ENCODE measurements at regions not wholly inside any gene's neighbourhood (a gene's known extent, or its start where the extent isn't known, plus 50 kb on each side); places are given as distances from the start of the nearest gene placed in this dataset.
A peak's percentile ranks its signal among the peaks of the same experiment; 100 is the strongest.
"Not testable (repeated sequence)": the region's sequence is repeated elsewhere in the genome, so short reads cannot be mapped to it uniquely, and the experiment has no call there.

DNA sequence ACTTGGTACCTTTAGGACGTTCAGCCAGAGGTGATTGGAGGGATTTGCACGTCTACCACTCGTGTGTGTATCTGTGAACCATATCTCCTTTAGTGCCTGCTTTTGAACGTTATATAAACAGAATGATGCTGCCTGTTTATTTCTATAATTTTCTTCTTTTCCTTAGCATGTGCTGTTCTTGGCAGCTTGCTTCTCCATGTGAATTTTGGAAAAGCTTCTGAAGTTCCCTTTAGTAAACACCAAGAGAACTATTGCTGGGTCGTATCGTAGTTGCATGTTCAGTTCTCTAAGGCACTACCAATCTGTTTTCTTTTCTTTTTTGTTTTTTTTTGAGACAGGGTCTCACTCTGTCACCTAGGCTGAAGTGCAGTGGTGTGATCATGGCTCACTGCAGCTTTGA is 73.8 kb upstream of the FANCC start:
- not testable (repeated sequence) for DNase-seq

DNA sequence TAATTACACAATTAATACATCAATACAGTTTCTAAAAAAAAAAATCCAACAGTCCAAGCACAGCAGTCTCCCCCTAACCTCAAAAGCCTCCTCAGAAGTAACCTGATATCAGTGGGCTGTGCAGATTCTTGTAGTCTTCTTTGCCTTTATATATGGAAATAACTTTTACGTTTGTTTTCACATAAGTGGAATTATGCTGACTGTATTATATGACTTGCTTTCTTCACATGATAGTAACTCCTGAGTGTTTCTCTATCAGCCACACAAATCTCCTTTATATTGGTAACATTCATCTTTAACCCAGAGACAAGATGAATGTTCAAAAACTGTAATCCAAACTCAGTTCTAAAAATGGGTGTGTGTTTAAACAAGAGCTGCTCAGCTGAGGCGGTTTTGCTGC is 71.9 kb upstream of the FANCC start:
- no peak for DNase-seq

DNA sequence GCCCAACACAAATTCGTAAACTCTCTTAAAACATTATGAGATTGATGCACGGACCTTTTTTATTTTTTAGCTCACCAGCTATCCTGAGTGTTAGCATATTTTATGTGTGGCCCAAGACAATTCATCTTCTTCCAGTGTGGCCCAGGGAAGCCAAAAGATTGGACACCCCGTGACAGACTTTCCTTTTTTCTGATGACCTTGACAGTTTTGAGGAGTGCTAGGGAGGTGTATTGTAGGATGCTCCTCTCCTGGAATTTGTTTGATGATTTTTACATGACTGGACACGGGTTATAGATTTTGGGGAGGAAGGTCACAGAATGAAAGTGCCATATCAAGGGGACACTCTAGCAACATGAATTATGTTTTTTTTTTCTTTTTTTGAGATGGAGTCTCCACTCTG is 69.3 kb upstream of the FANCC start:
- DNase-seq: no peak

DNA sequence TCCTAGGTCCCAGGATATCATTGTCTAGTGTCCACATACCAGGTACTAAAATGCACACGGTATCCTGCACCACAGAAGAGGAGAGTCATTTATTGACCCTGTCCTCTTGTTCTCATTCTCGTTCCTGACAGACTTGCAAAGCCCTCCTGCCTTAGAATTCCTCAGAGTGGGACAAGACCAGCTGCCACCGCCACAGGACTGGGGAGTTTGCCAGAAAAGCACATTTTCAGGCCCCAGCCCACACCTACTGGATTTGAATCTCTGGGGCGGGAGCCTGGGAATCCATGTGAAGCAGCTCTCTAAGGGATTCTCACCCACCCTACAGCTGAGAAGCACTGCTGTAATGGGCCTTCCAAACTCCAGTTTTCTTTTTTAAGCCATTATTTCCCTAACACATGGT is 68.0 kb upstream of the FANCC start:
- no peak for DNase-seq

DNA sequence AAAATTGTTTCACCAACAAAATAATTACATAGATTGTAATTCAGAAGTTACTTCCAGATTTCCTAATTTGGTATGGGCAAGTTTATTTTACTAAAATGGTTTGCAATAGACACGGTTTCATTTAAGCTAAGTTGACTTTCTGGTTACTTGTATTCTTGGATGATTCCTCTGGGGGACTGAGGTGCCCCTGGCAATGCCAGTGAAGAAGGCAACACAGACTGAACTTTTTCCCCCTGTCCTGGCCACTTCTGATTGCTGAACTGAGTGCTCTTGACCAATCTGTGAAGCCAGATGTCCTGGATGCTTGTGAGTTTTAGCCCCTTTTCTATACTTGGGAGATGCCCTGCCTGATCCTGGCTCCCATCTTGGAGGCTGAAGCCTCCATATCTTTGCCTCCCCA is 66.3 kb upstream of the FANCC start:
- no peak for DNase-seq

DNA sequence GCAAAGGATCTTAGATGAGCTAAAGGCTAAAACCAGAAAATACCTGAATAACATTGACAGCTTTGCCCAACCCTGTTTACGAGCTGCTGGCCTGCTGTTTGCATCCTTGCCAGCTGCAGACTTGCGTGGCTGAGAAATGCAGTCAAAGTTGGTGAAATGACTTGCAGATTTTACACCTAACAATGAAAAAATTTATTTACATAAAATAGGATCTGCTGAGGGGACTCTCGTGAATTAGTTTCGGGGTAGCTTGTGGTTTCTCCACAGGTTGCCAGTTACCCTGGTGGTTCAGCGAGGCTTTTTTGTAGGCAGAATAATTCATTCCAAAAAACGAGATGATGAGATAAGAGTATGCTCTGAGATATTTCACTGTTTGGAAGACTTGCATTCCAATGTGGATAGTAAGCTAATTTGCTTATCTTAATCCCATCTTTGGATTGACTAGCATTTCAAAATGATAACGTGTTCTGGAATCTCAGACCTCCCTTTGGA is 65.7 kb upstream of the FANCC start:
- DNase-seq: peak; percentile 47

DNA sequence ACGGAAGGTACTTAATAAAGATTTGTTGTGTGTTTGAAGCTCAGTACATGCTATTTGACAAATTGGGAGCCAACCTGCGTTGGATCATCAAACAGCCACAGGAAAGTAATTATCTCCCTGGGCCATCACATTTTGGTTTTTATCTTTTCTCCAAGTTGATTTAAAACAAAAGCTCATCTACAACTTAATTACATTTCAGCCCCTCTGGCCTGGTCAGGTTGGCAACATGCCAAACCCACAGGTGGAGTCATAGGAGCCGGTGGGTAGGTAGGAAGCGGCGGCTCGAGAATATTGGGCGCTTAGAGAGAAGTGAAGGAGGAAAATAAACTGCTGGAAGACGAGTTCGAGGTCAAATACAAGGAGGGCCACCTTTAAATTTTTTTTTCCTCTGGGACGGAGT is 64.9 kb upstream of the FANCC start:
- DNase-seq: no peak

DNA sequence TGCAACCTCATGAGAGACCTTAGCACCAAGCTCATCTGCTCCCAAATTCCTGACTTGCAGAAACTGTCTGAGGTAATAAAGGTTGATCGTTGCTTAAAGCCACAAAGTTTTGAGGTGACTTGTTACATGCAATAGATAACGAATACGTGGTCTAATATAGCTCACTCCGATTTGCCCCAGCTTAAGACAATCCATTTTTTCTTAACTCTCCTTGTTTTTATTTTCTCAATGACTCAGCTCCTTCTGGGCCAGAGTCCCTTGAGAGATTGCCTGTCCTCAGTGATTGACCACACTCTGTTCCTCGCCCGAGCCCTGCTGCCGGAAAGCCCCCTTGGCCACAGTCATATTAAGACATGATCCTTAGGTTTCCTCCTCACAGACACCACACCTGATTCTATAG is 63.7 kb upstream of the FANCC start:
- DNase-seq: peak; percentile 42

DNA sequence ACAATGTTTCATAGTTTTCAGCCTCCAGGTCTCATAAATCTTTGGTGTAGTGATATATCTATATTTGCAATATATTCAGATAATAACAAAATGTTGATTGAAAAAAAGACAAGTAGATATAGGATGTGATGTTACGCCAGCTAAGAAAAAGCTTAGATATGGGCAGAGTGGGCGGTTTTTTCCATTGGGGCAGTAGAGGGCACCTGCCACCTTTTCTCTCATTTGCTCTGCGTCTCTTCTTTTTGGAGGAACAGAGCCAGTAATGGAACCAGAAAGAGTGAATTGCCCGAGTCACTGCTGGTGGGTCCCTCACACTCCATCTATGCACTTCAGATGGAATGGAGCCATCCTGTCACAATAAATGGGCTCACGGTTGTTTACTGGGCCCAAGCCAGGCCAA is 62.1 kb upstream of the FANCC start:
- no peak for DNase-seq

DNA sequence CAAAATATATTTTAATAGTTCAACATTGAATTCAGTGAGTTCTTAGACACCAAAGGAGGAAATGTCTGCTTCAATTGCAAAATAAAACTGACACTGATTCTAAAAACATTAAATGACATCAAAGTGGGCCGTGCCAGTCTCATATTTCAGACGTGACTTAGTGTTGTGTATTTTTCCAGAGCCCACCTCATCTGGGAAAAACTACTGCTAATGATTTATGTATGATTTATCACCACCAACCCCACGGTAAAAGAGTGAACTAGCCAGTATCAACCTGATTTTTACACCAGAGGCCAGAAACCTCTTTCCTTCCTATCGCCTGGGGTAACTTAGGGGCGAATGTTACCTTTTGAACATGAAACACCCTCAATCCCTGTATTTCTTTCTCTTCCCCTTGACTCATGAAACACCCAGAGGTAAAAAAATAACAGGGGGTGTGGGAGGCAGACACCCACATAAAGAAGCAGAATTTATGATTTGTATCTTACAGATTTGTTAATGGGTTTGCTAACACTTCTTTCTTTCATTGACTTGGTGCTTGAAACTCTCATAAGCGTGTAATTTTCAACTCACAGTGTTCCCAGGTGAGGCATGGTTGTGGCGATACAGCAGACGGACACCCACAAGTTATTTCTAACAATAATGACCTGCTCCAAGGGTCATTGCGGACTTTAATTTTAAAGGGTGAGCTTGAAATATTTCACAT is 56.4 kb upstream of the FANCC start:
- DNase-seq: no peak

DNA sequence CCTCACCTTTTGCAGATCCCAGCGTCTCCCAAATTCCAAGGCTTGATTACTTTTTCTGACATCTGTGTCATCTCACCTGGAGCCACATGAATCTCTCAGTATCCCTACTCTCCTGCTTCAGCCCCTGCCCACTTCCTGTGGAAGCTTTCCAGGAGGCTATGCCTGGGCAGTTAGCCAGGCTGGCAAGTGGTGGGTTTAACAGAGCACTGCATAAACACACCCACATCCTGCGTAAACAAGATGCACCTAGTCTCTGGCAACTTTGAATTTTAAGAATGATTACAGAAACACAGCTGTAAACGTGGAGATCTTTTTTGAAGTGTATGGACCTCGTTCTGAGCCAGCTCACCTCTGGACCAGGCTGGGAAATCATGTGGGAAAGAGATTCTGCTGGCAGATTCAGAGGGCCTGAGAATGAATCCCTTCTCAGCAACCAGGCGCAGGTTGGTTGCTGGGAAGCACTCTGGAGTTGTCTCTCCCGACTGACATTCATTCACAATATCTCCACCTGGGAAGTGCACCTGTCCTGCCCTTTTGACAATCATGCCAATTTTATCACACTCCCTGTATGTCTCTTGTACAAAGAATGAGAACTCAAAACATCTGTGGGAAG is 55.7 kb upstream of the FANCC start:
- no peak for DNase-seq

DNA sequence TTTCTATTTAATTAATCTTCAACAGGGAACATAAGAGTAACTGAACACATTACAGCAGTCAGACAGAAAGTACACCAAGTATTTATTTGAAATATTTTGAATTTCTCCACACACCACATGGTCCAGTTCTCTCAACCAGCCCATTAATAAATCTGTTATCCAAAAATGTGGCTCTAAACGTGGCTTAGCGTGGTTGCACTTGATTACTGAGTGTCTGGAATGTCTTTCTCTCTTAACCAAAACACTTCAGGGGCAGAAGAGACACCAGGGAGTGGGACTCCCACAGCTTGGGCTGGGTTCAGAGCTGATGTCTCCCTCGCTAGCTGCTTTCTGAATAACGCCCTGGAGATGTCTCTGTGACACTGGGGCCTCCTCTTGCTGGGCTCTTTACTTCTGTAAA is 52.6 kb upstream of the FANCC start:
- no peak for DNase-seq

DNA sequence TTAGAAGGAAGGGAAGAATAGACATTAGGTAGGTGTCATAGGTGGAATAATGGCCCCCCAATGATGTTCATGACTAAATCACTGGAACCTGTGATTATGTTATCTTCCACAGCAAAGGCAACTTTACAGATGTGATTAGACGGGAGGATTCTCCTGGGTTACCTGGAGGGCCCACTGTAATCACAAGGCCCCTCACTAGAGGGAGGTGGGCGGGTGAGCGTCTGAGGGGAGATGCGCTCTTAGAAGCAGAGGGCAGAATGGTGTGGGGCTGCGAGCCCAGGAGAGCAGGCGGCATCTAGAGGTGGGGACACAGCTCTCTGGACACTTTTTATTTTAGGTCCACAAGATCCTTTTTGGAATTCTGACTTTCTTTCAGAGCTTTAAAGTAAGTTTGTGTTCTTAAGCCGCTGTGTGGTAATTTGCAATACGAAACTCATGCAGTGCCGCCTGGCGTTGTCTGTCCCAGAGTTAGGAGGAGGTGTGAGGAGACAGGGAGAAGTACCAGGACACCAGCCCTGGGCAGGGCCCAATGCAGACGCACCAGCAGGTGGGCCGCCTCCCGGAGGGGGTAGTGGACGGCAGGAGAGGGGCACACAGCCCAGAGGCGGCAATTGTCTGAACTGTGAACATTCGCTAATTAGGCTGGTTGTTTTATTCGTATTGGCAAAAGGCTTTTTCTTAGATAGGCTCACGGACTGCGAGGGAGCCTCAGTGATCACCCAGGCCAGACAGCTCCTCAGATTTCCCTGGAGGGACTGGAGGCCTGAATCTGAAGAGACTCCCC is 51.1 kb upstream of the FANCC start:
- no peak for DNase-seq

All from T1000 (cell line).